Astrocyte of the cerebellum (primary cell): ENCODE measurements at regions not wholly inside any gene's neighbourhood (a gene's known extent, or its start where the extent isn't known, plus 50 kb on each side); places are given as distances from the start of the nearest gene placed in this dataset.
A peak's percentile ranks its signal among the peaks of the same experiment; 100 is the strongest.
"Not testable (repeated sequence)": the region's sequence is repeated elsewhere in the genome, so short reads cannot be mapped to it uniquely, and the experiment has no call there.

Experiments used
- DNase-seq: peaks from one replicate; pipeline ENCODE4 v3.0.0-alpha.2; 2011; ENCODE audit warnings: low read depth
- H3K4me3 ChIP-seq: 2 replicates; pipeline ENCODE4 v1.5.1; 2011; ENCODE audit warnings: mild to moderate bottlenecking, low read depth, low read length, moderate library complexity
- CTCF ChIP-seq: IDR thresholded peaks from 2 replicates; pipeline ENCODE4 v1.5.1; 2012; ENCODE audit warnings: low read length, low read depth, moderate library complexity, mild to moderate bottlenecking; ENCODE audit errors: missing control alignments
- in situ Hi-C: cut with HindIII; loops from 2 replicates; pipeline ENCODE4 v1.10.0; 2017; ENCODE audit warnings: low sequenced_read_pairs

GRCh38 chr3:104347291-104347690, 1019.4 kb upstream of the ALCAM start:
- no peak for DNase-seq
- no peak for TF ChIP-seq CTCF
- in situ Hi-C loops = no loop called here
- H3K4me3 ChIP-seq = no peak overlapping the region

GRCh38 chr3:104349836-104350235, 1016.9 kb upstream of the ALCAM start:
- TF ChIP-seq CTCF = no peak
- in situ Hi-C loops = no loop called here
- no peak overlapping the region for H3K4me3 ChIP-seq
- no peak for DNase-seq

GRCh38 chr3:104353951-104354350, 1012.8 kb upstream of the ALCAM start:
- no peak for DNase-seq
- no peak overlapping the region for H3K4me3 ChIP-seq
- in situ Hi-C loops = no loop called here
- no peak for TF ChIP-seq CTCF

GRCh38 chr3:104359546-104359945, 1007.2 kb upstream of the ALCAM start:
- in situ Hi-C loops = no loop called here
- no peak overlapping the region for H3K4me3 ChIP-seq
- DNase-seq = peak; percentile 91
- no peak for TF ChIP-seq CTCF

- in situ Hi-C loops = no loop called here
- H3K4me3 ChIP-seq = no peak overlapping the region
- TF ChIP-seq CTCF = no peak
- DNase-seq = no peak
Observed at GRCh38 chr3:104360038-104360437, 1006.7 kb upstream of the ALCAM start.

GRCh38 chr3:104361748-104362147, 1005.0 kb upstream of the ALCAM start:
- H3K4me3 ChIP-seq, DNase-seq, in situ Hi-C loops: not testable (repeated sequence)

- DNase-seq = no peak
- in situ Hi-C loops = no loop called here
- TF ChIP-seq CTCF = no peak
- H3K4me3 ChIP-seq = no peak overlapping the region
Observed at GRCh38 chr3:104362319-104362718, 1004.4 kb upstream of the ALCAM start.
